ENCODE measurements at regions not wholly inside any gene's neighbourhood (a gene's known extent, or its start where the extent isn't known, plus 50 kb on each side); places are given as distances from the start of the nearest gene placed in this dataset.
"Not testable (repeated sequence)": the region's sequence is repeated elsewhere in the genome, so short reads cannot be mapped to it uniquely, and the experiment has no call there.

DNA sequence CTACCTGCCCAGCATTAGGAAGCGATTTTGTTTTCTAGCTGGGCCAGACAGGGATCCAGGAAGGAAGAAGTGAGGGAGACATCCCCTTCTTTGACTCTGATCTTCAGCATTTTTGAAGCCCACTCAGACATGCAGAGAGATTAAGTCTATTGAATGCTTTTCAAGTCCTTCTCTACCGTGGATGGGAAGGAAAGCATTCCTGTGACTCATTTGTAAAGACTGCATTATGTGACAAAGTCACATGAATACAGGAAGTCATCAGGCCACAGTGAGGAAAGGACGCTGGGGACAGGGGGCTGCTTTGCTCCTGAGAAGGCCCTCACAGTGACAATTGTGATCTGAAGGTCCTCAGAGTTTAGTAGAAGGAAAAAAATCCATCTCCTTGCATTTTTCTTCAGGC lies 67.4 kb upstream of the GBA3 start (continued):
- TF ChIP-seq CHD2 (IDR thresholded peaks at IDR 0.05; ENCODE audit: low read length, partially characterized antibody) (no peak), ESRRA (IDR thresholded peaks at IDR 0.05; ENCODE audit: borderline replicate concordance, low read length) (no peak), RFX5 (IDR thresholded peaks at IDR 0.05) (no peak), HEYL (CRISPR knock-in tag; IDR thresholded peaks at IDR 0.05) (no peak), HOXB5 (CRISPR knock-in tag; IDR thresholded peaks at IDR 0.05) (no peak), MYC (IDR thresholded peaks at IDR 0.05; ENCODE audit: borderline replicate concordance, low read length) (no peak), BHLHE40 (IDR thresholded peaks at IDR 0.05; ENCODE audit: low read depth, low read length) (no peak)

DNA sequence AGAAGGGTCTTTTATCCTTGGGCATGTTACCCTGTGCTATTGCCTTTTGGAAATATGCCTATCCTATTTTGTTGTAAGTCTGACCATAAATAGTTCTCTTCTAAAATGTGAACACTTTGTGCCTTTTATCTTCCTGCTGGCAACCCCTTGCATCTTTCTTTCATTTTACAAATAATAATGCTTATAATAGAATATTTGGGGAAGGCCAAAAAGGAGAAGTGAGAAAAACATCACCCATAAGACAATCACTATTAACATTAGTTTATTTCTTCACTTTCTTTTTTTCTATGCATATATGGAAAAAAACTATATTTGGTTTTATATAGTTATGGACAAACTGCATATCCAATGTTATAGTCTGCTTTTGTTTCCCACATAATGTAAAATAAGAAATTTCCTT lies 64.9 kb upstream of the GBA3 start:
- ATAC-seq; POLR2A ChIA-PET; H3K4me3 ChIP-seq; DNase-seq (ENCODE audit: low read depth in 1 of 2, low spot score in 1 of 2); FAIRE-seq; CTCF ChIA-PET; H3K4me2 ChIP-seq; H3K27ac ChIP-seq; H3K4me1 ChIP-seq; H3K9me3 ChIP-seq: not testable (repeated sequence)

DNA sequence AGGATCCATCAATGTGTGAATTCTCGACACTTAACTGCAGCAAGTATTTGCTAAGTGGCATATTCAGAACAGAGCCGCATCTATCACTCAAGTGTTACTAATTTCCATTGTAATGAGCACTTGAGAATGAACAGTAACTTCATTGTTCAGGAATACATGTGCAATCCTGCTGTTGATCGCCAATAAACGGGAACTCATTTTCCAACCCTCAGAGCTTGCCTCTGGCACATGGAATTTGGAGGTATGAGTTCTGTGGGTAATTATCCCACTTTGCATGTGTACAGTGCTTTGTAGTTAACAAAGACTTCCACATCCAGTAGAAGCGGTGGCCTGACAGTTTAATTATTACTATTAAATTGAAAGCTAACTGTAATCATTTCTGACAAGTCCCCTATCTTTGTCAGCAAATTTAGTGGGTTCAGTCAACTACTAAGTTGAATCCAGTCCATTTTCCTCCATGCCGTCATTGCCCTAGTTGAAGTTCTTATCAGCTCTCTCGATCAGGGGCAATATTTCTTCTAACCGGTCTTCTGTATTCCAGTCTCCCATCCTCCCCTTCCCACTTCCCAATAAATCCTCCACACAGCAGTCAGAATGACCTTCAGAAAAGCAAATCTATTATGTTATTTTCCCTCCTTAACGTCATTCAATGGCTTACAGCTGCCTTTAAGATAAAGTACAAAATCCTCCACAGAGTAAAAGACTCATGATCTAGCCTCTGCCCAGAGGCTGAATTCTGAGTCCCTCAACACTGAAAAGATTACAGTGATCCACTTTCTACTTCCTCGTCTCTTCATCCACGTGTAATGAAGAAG lies 62.4 kb upstream of the GBA3 start:
- CTCF ChIA-PET; DNase-seq (ENCODE audit: low read depth in 1 of 2, low spot score in 1 of 2); H3K9me3 ChIP-seq; H3K27ac ChIP-seq; POLR2A ChIA-PET; H3K4me3 ChIP-seq; H3K4me1 ChIP-seq; FAIRE-seq; ATAC-seq; H3K4me2 ChIP-seq: not testable (repeated sequence)
- WGBS (ENCODE audit: missing lambda C conversion rate), result 39% methylated on average over 11 of the region's 11 CpGs

DNA sequence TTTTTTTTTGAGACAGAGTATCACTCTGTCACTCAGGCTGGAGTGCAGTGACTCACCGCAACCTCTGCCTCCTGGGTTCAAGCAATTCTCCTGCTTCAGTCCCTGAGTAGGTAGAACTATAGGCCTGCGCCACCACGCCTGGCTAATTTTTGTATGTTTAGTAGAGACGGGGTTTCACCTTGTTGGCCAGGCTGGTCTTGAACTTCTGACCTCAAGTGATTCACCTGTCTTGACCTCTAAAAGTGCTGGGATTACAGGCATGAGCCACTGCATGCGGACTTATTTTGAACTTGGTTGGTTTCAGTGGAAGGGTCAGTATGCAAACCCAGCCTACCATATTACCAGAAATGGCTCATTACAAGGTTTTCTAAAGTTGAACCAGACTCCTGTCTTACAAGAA lies 61.6 kb upstream of the GBA3 start:
- WGBS (ENCODE audit: missing lambda C conversion rate), result 78% methylated on average over 4 of the region's 5 CpGs

DNA sequence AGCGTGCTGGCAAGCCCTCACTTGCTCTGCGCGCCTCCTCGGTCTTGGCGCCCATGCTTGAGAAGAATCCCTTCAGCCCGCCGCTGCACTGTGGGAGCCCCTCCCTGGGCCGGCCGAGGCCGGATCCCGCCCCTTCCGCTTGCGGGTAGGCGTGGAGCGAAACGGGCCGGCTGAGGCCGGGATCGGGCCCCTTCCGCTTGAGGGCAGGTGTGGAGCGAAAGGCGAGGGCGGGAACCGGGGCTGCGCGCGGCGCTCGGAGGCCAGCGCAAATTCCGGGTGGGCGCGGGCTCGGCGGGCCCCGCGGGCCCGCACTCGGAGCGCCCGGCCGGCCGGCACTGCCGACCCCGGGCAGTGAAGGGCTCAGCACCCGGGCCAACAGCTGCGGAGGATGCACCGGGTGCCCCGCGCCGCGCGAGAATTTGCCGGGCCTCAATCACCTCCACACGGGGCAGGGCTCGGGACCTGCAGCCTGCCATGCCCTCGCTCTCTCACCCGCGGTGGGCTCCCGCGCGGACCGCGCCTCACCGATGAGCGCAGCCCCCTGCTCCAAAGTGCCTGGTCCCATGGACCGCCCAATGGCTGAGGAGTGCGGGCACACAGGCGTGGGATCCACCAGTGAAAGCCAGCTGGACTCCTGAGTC lies 58.1 kb upstream of the GBA3 start:
- FAIRE-seq, result no peak
- Histone ChIP-seq H3K4me3 (no peak overlapping the region), H3K4me1 (no peaks in the 10 kb centered on the region), H3K4me2 (no peak overlapping the region), H3K27ac (no peak overlapping the region), H3K9me3 (no peaks in the 10 kb centered on the region)
- CTCF ChIA-PET, result no interaction called here
- 81% methylated on average over 30 of the region's 69 CpGs for WGBS (ENCODE audit: missing lambda C conversion rate)
- DNase-seq (ENCODE audit: low read depth in 1 of 2, low spot score in 1 of 2), result no peak
- TF ChIP-seq HOXA7 (CRISPR knock-in tag; IDR thresholded peaks at IDR 0.05) (no peak), EHF (CRISPR knock-in tag; IDR thresholded peaks at IDR 0.05) (no peak), GATA3 (IDR thresholded peaks at IDR 0.05; ENCODE audit: borderline replicate concordance) (no peak), EP300 (IDR thresholded peaks at IDR 0.05) (no peak), HOXB13 (CRISPR knock-in tag; IDR thresholded peaks at IDR 0.05; ENCODE audit: low read depth) (no peak), FOSB (CRISPR knock-in tag; IDR thresholded peaks at IDR 0.05) (no peak), MAZ (IDR thresholded peaks at IDR 0.05; ENCODE audit: borderline replicate concordance, low read depth, low read length) (no peak), KDM1A (IDR thresholded peaks at IDR 0.05; ENCODE audit: low read depth) (no peak)
- ATAC-seq, result no peak
- POLR2A ChIA-PET, result no interaction called here

More for the DNA sequence above, 61.6 kb upstream of the GBA3 start:
- POLR2A ChIA-PET; H3K9me3 ChIP-seq; FAIRE-seq; H3K27ac ChIP-seq; H3K4me3 ChIP-seq; ATAC-seq; DNase-seq (ENCODE audit: low read depth in 1 of 2, low spot score in 1 of 2); CTCF ChIA-PET; H3K4me2 ChIP-seq; H3K4me1 ChIP-seq: not testable (repeated sequence)

DNA sequence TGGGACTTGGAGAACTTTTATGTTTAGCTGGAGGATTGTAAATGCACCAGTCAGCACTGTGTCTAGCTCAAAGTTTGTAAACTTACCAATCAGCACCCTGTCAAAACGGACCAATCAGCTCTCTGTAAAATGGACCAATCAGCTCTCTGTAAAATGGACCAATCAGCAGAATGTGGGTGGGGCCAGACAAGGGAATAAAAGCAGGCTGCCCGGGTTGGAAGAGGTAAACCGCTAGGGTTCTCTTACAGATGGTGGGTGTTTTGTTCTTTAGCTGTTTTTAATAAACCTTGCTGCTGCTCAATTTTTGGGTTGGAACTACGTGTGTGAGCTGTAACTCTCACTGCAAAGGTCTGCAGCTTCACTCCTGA lies 57.6 kb upstream of the GBA3 start:
- FAIRE-seq; POLR2A ChIA-PET; ATAC-seq; CTCF ChIA-PET; H3K27ac ChIP-seq; H3K4me3 ChIP-seq; H3K4me1 ChIP-seq; DNase-seq (ENCODE audit: low read depth in 1 of 2, low spot score in 1 of 2); H3K9me3 ChIP-seq; H3K4me2 ChIP-seq: not testable (repeated sequence)
- WGBS (ENCODE audit: missing lambda C conversion rate), result 9% methylated on average over 3 of the region's 4 CpGs
